HEK293T (cell line): ENCODE measurements at regions not wholly inside any gene's neighbourhood (a gene's known extent, or its start where the extent isn't known, plus 50 kb on each side); places are given as distances from the start of the nearest gene placed in this dataset.
"Not testable (repeated sequence)": the region's sequence is repeated elsewhere in the genome, so short reads cannot be mapped to it uniquely, and the experiment has no call there.

Source experiments
- CTCF ChIA-PET: fragments of 350-600 bp; formaldehyde crosslinking; extraction: SDS; loops from one replicate; lab custom pipeline; 2021; ENCODE audit warnings: antibody characterized with exemption, inconsistent platforms; lab: Yijun Ruan, JAX
- POLR2A ChIA-PET: fragments of 350-600 bp; formaldehyde crosslinking; extraction: SDS; loops from one replicate; lab custom pipeline; 2020; ENCODE audit warnings: antibody characterized with exemption, inconsistent platforms; lab: Yijun Ruan, JAX
- DNase-seq: peaks from one replicate; pipeline ENCODE4 v3.0.0; 2012; ENCODE audit warnings: mixed read lengths; ENCODE audit errors: extremely low spot score
- ARNT ChIP-seq: fragments of 450-650 bp; IDR thresholded peaks from 2 replicates; pipeline ENCODE4 v1.6.1; 2017; ENCODE audit warnings: mild to moderate bottlenecking
- BHLHE40 ChIP-seq: fragments of 450-650 bp; IDR thresholded peaks from 2 replicates; pipeline ENCODE4 v1.6.1; 2016; ENCODE audit warnings: mild to moderate bottlenecking, moderate library complexity, borderline replicate concordance
- CTBP1 ChIP-seq: fragments of 450-650 bp; IDR thresholded peaks from 2 replicates; pipeline ENCODE4 v1.6.1; 2016; ENCODE audit warnings: borderline replicate concordance
- ELF4 ChIP-seq: fragments of 450-650 bp; IDR thresholded peaks from 2 replicates; pipeline ENCODE4 v1.6.1; 2017; ENCODE audit warnings: antibody characterized with exemption
- FOXA1 ChIP-seq: fragments of 450-650 bp; IDR thresholded peaks from 2 replicates; pipeline ENCODE4 v1.6.1; 2016; ENCODE audit warnings: mild to moderate bottlenecking
- FOXK2 ChIP-seq: fragments of 450-650 bp; IDR thresholded peaks from 2 replicates; pipeline ENCODE4 v1.6.1; 2016; ENCODE audit warnings: mild to moderate bottlenecking
- FOXM1 ChIP-seq: fragments of 450-650 bp; IDR thresholded peaks from 2 replicates; pipeline ENCODE4 v1.6.1; 2017; ENCODE audit warnings: mild to moderate bottlenecking, borderline replicate concordance
- HDGF ChIP-seq: fragments of 450-650 bp; IDR thresholded peaks from 2 replicates; pipeline ENCODE4 v1.6.1; 2017; ENCODE audit warnings: antibody characterized with exemption, borderline replicate concordance
- L3MBTL2 ChIP-seq: fragments of 450-650 bp; conservative IDR thresholded peaks from 2 replicates; pipeline ENCODE4 v1.6.1; 2016; ENCODE audit warnings: mild to moderate bottlenecking
- LEF1 ChIP-seq: fragments of 450-650 bp; IDR thresholded peaks from 2 replicates; pipeline ENCODE4 v1.6.1; 2017; ENCODE audit warnings: mild to moderate bottlenecking, borderline replicate concordance
- NFRKB ChIP-seq: fragments of 450-650 bp; IDR thresholded peaks from 2 replicates; pipeline ENCODE4 v1.6.1; 2016; ENCODE audit warnings: mild to moderate bottlenecking, moderate library complexity
- SP1 ChIP-seq: fragments of 450-650 bp; IDR thresholded peaks from 2 replicates; pipeline ENCODE4 v1.6.1; 2017
- SUZ12 ChIP-seq: fragments of 450-650 bp; IDR thresholded peaks from 2 replicates; pipeline ENCODE4 v1.6.1; 2016; ENCODE audit warnings: mild to moderate bottlenecking
- TARDBP ChIP-seq: fragments of 450-650 bp; IDR thresholded peaks from 2 replicates; pipeline ENCODE4 v1.6.1; 2016
- ZNF384 ChIP-seq: fragments of 450-650 bp; IDR thresholded peaks from 2 replicates; pipeline ENCODE4 v1.6.1; 2016
- TF ChIP-seq, protein P1 (sequence below): fragments of 450-650 bp; IDR thresholded peaks from 2 replicates; pipeline ENCODE4 v1.6.1; 2016

DNA sequence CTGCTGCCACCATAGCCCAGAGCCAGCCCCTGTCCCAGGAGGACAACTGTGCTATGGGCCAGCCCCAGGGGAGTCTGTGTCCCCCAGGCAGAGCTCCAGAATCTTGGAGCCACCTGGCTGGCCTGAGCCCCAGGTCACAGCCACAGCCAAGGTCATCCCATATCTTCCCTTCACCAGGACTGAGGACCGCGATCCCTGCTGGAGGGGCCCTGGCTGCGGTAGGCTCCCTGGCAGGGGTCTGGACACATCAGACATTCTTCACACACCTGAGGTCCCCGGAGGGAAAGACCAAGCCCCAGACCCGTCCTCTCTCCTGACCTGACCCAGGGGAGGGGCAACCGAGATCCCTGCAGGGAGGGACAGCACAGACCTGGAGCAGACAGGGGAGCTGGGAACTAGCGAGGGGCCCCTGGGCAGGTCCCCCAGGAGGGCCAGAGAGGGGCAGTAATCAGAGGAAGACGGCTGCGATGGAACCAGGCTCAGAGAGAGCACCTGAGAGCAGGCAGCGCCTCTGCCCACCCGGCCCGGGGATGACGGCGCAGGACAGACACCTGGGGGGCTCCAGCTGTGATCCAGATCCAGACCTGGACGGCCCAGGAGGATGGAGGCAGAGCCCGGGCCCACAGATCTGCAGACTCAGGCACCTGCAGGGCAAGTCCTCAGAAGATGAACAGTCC, 103.2 kb upstream of the EIF5 start:
- CTCF ChIA-PET: no interaction called here
- TF ChIP-seq TARDBP: no peak
- DNase-seq: no peak
- POLR2A ChIA-PET: no interaction called here

DNA sequence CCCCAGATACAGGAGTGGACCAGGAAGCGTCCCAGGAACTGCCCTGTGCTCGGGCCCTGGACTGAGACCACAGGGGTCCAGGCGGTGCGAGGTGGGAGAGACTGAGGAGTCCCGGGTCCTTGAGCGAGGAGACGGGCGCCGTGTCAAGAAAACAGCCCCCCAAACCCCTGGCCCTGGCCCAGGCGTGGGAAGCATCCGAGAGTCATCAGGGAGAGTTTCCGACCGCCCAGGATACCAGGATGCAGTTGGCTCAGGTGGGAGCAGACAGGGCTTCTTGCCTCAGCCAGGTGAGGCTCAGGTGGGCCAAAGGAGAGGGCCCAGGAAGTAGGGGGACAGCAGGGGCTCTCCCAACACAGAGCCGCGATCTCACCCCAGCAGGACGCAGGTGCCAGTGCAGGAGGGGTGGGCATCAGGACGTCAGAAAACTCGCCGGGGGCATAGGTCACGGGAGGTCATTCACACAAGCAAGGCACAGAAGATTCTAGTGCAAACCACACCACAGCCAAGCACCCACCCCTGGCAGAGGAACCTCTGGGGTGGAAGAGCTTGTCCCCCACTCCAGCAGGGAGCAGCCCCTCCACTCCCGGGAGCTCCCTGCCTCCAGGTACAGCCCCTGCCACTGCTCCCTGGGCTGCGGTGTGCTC, 102.5 kb upstream of the EIF5 start:
- ChIA-PET POLR2A (no interaction called here), CTCF (no interaction called here)
- no peak for TF ChIP-seq BHLHE40
- no peak for DNase-seq

DNA sequence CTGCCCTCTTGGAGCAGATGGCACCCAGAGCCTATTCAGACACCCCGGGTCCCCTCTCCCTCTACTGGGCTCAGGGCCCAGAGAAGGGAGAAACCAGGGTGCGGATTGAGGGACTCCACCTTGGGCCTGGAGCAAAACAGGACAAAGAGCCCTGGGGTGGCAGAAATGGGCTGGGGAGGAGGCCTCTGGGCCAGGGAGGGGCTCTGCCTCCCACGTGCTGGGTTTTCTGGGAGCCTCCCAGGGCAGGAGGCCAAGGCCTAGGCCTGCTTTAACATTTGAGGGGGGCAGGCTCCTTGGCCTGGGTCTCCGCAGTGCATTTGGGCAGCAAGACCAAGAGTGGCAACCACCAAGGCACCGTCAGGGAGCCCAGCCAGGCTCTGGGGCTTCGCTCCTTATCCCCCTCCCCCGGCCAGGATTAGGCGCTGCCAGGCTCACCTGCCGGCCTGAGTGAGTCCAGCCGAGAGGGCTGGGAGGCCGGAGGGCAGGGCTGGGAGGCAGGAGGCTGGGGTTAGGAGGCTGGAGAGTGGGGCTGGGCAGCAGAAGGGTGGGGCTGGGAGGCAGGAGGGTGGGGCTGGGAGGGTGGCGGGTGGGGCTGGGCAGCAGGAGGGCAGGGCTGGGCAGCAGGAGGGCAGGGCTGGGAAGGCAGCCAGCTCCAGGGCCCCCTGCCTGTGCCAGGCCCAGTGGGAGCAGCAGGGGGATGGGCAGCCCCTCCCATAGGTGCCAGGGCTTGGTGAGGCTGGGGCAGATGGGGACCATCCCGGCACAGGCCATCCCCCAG, 101.8 kb upstream of the EIF5 start:
- no peak for DNase-seq
- ChIA-PET CTCF (no interaction called here), POLR2A (no interaction called here)
- TF ChIP-seq BHLHE40 (no peak), FOXK2 (no peak), SP1 (no peak), FOXA1 (no peak), ZNF384 (no peak), FOXM1 (no peak), ARNT (no peak), TARDBP (no peak)
- TF ChIP-seq, protein P1, sequence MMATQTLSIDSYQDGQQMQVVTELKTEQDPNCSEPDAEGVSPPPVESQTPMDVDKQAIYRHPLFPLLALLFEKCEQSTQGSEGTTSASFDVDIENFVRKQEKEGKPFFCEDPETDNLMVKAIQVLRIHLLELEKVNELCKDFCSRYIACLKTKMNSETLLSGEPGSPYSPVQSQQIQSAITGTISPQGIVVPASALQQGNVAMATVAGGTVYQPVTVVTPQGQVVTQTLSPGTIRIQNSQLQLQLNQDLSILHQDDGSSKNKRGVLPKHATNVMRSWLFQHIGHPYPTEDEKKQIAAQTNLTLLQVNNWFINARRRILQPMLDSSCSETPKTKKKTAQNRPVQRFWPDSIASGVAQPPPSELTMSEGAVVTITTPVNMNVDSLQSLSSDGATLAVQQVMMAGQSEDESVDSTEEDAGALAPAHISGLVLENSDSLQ: no peak

DNA sequence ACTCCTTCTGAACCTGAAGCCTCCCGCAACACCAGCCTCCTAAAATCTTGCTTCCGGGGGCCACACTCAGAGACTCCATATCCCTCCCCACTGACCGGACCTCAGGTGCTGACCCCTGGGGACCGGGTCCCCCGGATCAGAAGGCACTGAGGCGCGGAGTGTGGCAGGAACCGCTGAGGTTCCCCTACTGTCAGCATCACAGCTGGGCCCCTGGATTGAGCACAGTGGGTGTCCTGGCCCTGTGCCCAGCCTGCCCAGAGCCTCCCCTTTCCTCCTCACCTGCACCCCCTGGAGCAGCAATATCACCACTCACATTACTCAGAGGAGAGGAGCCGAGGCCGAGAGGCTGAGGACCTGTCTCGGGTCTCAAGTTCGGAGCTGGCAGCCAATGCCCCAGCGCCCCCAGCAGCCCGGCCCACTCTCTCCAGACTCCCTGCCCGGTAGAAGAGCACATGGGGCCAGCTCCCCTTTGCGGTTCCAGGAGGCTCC, 101.2 kb upstream of the EIF5 start:
- CTCF ChIA-PET: no interaction called here
- TF ChIP-seq ZNF384 (no peak), NFRKB (no peak), ARNT (no peak), FOXA1 (no peak), FOXK2 (no peak), CTBP1 (no peak), SP1 (no peak), BHLHE40 (no peak), FOXM1 (no peak), HDGF (no peak), ELF4 (no peak), TARDBP (no peak)
- TF ChIP-seq, protein P1: no peak
- DNase-seq: no peak

DNA sequence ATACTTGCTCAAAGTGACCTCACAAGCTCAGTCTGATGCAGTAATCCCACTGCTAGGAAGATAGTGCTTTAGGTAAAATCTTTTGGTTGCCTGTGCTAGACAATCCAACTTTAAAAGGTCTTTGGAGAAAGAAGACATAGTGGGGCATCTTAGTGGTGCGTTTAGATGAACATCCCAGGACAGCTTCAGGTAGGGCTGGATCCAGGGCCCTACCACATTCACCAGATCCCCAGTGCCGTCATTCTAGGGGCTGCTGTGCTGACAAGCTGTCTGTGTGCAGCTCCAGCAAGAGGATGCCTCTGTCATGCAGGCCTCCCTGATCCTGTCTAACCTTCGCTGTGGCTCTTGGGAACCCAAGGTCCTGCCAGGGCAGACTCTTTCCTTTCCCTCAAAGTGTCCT, 100.7 kb upstream of the EIF5 start:
- ChIA-PET CTCF (no interaction called here), POLR2A (no interaction called here)
- no peak for TF ChIP-seq L3MBTL2
- TF ChIP-seq TARDBP: no peak
- no peak for TF ChIP-seq FOXA1
- no peak for TF ChIP-seq ELF4
- no peak for TF ChIP-seq ZNF384
- TF ChIP-seq LEF1: no peak
- TF ChIP-seq FOXK2: no peak
- no peak for TF ChIP-seq ARNT
- no peak for TF ChIP-seq SP1
- TF ChIP-seq, protein P1: no peak
- TF ChIP-seq SUZ12: no peak
- no peak for TF ChIP-seq NFRKB
- no peak for TF ChIP-seq HDGF
- DNase-seq: no peak

More for the DNA sequence above, 101.2 kb upstream of the EIF5 start:
- POLR2A ChIA-PET: no interaction called here

DNA sequence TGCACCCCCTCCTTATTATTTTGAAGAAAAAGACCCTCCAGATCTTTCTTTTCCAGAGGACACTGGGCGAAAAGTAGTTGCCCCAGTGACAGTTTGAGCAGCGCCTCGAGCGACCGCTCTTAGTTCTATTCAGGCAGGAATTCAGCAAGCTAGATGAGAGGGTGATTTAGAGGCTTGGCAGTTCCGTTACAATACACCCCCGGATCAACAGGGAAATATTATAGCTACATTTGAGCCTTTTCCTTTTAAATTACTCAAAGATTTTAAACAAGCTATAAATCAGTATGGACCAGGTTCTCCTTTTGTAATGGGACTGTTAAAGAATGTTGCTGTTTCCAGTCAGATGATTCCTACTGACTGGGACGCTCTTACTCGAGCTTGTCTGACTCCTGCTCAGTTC, 99.2 kb upstream of the EIF5 start:
- DNase-seq, CTCF ChIA-PET: not testable (repeated sequence)
- POLR2A ChIA-PET: interaction anchor here (1.2 kb wide), 1 partner anchor 26 kb away, joined by 4 read pairs; no protein-coding TSS in a partner anchor

DNA sequence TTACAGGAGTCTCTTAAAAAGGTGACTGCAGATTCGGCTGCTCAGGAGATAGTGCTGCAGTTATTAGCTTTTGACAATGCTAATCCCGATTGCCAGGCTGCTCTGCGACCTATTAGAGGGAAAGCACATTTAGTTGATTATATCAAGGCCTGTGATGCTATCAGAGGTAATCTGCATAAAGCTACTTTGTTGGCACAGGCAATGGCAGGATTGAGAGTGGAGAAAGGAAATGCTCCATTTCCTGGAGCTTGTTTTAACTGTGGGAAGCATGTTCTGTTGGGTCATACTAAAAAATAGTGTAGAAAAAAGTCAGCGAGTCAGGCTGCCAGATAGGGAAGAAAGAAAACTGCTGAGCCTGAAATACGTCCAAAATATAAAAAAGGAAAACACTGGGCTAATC, 98.5 kb upstream of the EIF5 start:
- POLR2A ChIA-PET: interaction anchor here (1.2 kb wide), 1 partner anchor 25 kb away, joined by 4 read pairs; no protein-coding TSS in a partner anchor
- DNase-seq, CTCF ChIA-PET: not testable (repeated sequence)
